ENCODE measurements at regions not wholly inside any gene's neighbourhood (a gene's known extent, or its start where the extent isn't known, plus 50 kb on each side); places are given as distances from the start of the nearest gene placed in this dataset.

- 60 to 63% methylated on average over 1 of the region's 1 CpG for WGBS, 2 donors
- TF ChIP-seq POLR2A (IDR thresholded peaks at IDR 0.05) (no peak), CTCF (IDR thresholded peaks at IDR 0.05) (no peak)
- no peak overlapping the region for H3K27ac ChIP-seq
- H3K27me3 ChIP-seq: no peaks in the 10 kb centered on the region
- no peaks in the 10 kb centered on the region for H3K4me1 ChIP-seq
- no peak overlapping the region for H3K4me3 ChIP-seq
- intact Hi-C loops (cut with DNase I): no loop called here
- no peak for DNase-seq
- no peaks in the 10 kb centered on the region for H3K36me3 ChIP-seq
- no peaks in the 10 kb centered on the region for H3K9me3 ChIP-seq
Measured at GRCh38 chr9:18122171-18122570, 351.8 kb upstream of the ADAMTSL1 start.

GRCh38 chr9:18124760-18125159 is 349.2 kb upstream of the ADAMTSL1 start:
- Histone ChIP-seq H3K27ac (no peak overlapping the region), H3K4me1 (no peaks in the 10 kb centered on the region), H3K9me3 (no peaks in the 10 kb centered on the region), H3K27me3 (no peaks in the 10 kb centered on the region), H3K36me3 (no peaks in the 10 kb centered on the region), H3K4me3 (no peak overlapping the region)
- no peak for DNase-seq
- intact Hi-C loops (cut with DNase I): no loop called here
- WGBS, 2 donors: 55 to 89% methylated on average over 1 of the region's 1 CpG
- TF ChIP-seq POLR2A (IDR thresholded peaks at IDR 0.05) (no peak), CTCF (IDR thresholded peaks at IDR 0.05) (no peak)

- WGBS, 2 donors: 70 to 75% methylated on average over 4 of the region's 4 CpGs
- Histone ChIP-seq H3K27me3 (no peaks in the 10 kb centered on the region), H3K4me1 (no peaks in the 10 kb centered on the region), H3K4me3 (no peak overlapping the region), H3K9me3 (no peaks in the 10 kb centered on the region), H3K36me3 (no peaks in the 10 kb centered on the region), H3K27ac (no peak overlapping the region)
- TF ChIP-seq CTCF (IDR thresholded peaks at IDR 0.05) (no peak), POLR2A (IDR thresholded peaks at IDR 0.05) (no peak)
- intact Hi-C loops (cut with DNase I): no loop called here
- no peak for DNase-seq
Measured at GRCh38 chr9:18126831-18127498, 347.0 kb upstream of the ADAMTSL1 start.

GRCh38 chr9:18127499-18127875 is 346.5 kb upstream of the ADAMTSL1 start:
- WGBS, 2 donors: 59 to 66% methylated on average over 2 of the region's 2 CpGs
- H3K4me3 ChIP-seq: no peak overlapping the region
- no peaks in the 10 kb centered on the region for H3K4me1 ChIP-seq
- intact Hi-C loops (cut with DNase I): no loop called here
- H3K27me3 ChIP-seq: no peaks in the 10 kb centered on the region
- no peak overlapping the region for H3K27ac ChIP-seq
- no peaks in the 10 kb centered on the region for H3K9me3 ChIP-seq
- no peak for DNase-seq
- H3K36me3 ChIP-seq: no peaks in the 10 kb centered on the region
- TF ChIP-seq POLR2A (IDR thresholded peaks at IDR 0.05) (no peak), CTCF (IDR thresholded peaks at IDR 0.05) (no peak)

GRCh38 chr9:18129809-18130334 is 344.1 kb upstream of the ADAMTSL1 start:
- Histone ChIP-seq H3K4me3 (no peak overlapping the region), H3K4me1 (no peaks in the 10 kb centered on the region), H3K9me3 (no peaks in the 10 kb centered on the region), H3K27me3 (no peaks in the 10 kb centered on the region), H3K27ac (no peak overlapping the region), H3K36me3 (no peaks in the 10 kb centered on the region)
- WGBS, 2 donors: 78% methylated on average over 4 to 5 of the region's 5 CpGs
- no peak for DNase-seq
- TF ChIP-seq POLR2A (IDR thresholded peaks at IDR 0.05) (no peak), CTCF (IDR thresholded peaks at IDR 0.05) (no peak)
- intact Hi-C loops (cut with DNase I): no loop called here

All from esophagus squamous epithelium (tissue), 5 donors.